B cell (primary cell): ENCODE measurements at regions not wholly inside any gene's neighbourhood (a gene's known extent, or its start where the extent isn't known, plus 50 kb on each side); places are given as distances from the start of the nearest gene placed in this dataset.

Experiments used
- EZH2 ChIP-seq: IDR thresholded peaks from 2 replicates; pipeline ENCODE4 v1.6.1; 2012; ENCODE audit warnings: borderline replicate concordance, low read depth, mild to moderate bottlenecking, moderate library complexity, low read length; ENCODE audit not compliant: insufficient read depth, poor library complexity, severe bottlenecking
- TF ChIP-seq, protein P1 (sequence below): fragments of 200-600 bp; IDR thresholded peaks from one replicate; pipeline ENCODE4 v1.8.0; 2022; ENCODE audit warnings: antibody characterized with exemption, mild to moderate bottlenecking

DNA sequence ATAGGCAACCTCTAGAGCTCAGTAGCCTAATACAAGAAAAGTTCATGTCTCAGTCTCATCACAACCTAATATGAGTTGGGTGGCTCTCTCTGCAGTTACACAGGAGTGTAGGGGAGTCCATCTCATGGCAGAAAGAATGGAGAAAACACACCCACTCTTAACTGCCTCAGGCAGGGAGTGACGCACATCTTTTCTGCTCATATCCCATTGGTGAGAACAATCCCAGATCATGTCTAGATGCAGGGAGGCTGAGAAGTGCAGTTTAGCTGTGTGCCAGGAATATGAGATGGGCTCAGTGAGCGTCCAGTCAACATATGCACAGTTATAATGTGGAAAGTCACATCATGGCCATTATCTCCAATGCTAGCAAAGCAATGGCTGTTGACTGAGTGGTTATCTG is 59.3 kb upstream of the KCNA5 start:
- TF ChIP-seq, protein P1, sequence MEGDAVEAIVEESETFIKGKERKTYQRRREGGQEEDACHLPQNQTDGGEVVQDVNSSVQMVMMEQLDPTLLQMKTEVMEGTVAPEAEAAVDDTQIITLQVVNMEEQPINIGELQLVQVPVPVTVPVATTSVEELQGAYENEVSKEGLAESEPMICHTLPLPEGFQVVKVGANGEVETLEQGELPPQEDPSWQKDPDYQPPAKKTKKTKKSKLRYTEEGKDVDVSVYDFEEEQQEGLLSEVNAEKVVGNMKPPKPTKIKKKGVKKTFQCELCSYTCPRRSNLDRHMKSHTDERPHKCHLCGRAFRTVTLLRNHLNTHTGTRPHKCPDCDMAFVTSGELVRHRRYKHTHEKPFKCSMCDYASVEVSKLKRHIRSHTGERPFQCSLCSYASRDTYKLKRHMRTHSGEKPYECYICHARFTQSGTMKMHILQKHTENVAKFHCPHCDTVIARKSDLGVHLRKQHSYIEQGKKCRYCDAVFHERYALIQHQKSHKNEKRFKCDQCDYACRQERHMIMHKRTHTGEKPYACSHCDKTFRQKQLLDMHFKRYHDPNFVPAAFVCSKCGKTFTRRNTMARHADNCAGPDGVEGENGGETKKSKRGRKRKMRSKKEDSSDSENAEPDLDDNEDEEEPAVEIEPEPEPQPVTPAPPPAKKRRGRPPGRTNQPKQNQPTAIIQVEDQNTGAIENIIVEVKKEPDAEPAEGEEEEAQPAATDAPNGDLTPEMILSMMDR: no peak
- TF ChIP-seq EZH2: no peak
